ENCODE measurements at regions not wholly inside any gene's neighbourhood (a gene's known extent, or its start where the extent isn't known, plus 50 kb on each side); places are given as distances from the start of the nearest gene placed in this dataset.

DNA sequence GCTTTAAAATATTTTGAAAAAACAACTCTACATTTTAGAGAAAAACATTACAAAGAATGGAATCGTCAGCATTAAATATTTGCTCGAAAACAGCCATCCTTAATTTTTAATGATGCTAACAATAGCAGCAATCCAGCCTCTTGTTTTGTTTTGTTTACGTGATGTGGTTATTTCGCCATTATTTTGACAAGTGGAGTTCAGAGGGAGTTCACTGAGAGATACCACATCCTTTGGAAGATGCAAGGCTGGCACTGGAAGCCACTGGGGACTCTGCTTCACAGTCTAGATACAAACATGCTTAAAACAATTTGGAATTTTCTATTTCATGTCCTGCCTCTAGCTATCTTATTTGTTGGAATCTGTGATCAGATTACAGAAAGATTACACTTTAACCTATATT is 556.3 kb downstream of the PCDH17 start:
- no peak for TF ChIP-seq ZNF462 (CRISPR knock-in tag; IDR thresholded peaks at IDR 0.05)
- no peak for TF ChIP-seq CREB1 (CRISPR knock-in tag; IDR thresholded peaks at IDR 0.05; ENCODE audit: low read depth)
- TF ChIP-seq, protein P1, sequence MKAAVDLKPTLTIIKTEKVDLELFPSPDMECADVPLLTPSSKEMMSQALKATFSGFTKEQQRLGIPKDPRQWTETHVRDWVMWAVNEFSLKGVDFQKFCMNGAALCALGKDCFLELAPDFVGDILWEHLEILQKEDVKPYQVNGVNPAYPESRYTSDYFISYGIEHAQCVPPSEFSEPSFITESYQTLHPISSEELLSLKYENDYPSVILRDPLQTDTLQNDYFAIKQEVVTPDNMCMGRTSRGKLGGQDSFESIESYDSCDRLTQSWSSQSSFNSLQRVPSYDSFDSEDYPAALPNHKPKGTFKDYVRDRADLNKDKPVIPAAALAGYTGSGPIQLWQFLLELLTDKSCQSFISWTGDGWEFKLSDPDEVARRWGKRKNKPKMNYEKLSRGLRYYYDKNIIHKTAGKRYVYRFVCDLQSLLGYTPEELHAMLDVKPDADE (IDR thresholded peaks at IDR 0.05), result no peak
- no peak overlapping the region for H3K4me3 Mint-ChIP-seq
- Histone ChIP-seq H2AFZ (no peak overlapping the region), H3K4me2 (no peak overlapping the region), H3K27me3 (ENCODE audit: insufficient read depth) (no peaks in the 10 kb centered on the region), H4K20me1 (replicated peaks; ENCODE audit: insufficient read depth) (no peaks in the 10 kb centered on the region), H3K79me2 (replicated peaks; ENCODE audit: insufficient read depth) (no peaks in the 10 kb centered on the region), H3F3A (replicated peaks; ENCODE audit: low read depth) (no peaks in the 10 kb centered on the region), H3K9me2 (ENCODE audit: insufficient read depth) (no peaks in the 10 kb centered on the region; the same call in 1 of the 2 replicates), H3K27ac (ENCODE audit: low read depth) (no peak overlapping the region), H3K4me3 (no peak overlapping the region), H3K4me1 (ENCODE audit: insufficient read depth) (no peaks in the 10 kb centered on the region), H3K36me3 (ENCODE audit: insufficient read depth) (no peaks in the 10 kb centered on the region)
- no peaks in the 10 kb centered on the region for H3K4me1 Mint-ChIP-seq
- no peak for ATAC-seq
- H3K9me3 Mint-ChIP-seq, result no peaks in the 10 kb centered on the region; the same call in 2 of the 3 replicates
- no peak for DNase-seq (ENCODE audit: low spot score)
- H3K27ac Mint-ChIP-seq, result no peak overlapping the region
- no peaks in the 10 kb centered on the region for H3K36me3 Mint-ChIP-seq (ENCODE audit: low read depth)
- H3K27me3 Mint-ChIP-seq (ENCODE audit: insufficient read depth, low read depth, poor library complexity), result no peaks in the 10 kb centered on the region

DNA sequence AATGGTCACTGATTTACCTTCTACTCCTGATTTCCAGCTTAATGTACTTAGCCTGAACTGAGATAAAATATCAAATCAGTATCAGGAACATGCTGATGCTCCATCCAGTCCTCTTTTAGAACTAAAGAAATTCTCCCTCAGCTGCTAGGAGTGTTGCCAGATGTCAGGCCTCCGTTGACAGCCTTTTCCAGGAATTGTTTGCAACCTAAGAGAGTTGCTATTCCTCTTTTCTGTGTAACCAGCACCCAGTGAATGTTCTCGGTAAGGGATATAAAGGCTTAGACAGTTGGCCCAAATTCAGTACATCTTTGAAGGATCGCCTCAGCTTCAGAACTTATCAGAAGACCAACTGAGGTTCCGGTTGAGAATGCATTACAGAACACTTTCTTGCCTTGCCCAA is 559.0 kb downstream of the PCDH17 start:
- Mint-ChIP-seq H3K36me3 (ENCODE audit: low read depth) (no peaks in the 10 kb centered on the region), H3K4me1 (no peaks in the 10 kb centered on the region), H3K9me3 (no peaks in the 10 kb centered on the region), H3K4me3 (no peak overlapping the region), H3K27me3 (ENCODE audit: insufficient read depth, low read depth, poor library complexity) (no peaks in the 10 kb centered on the region), H3K27ac (no peak overlapping the region)
- ATAC-seq (no peak), DNase-seq (ENCODE audit: low spot score) (no peak)
- H3K4me1 ChIP-seq (ENCODE audit: insufficient read depth), result no peaks in the 10 kb centered on the region
- no peaks in the 10 kb centered on the region for H3F3A ChIP-seq (replicated peaks; ENCODE audit: low read depth)
- H3K27ac ChIP-seq (ENCODE audit: low read depth), result no peak overlapping the region
- H3K4me2 ChIP-seq, result no peak overlapping the region
- no peaks in the 10 kb centered on the region for H3K79me2 ChIP-seq (replicated peaks; ENCODE audit: insufficient read depth)
- H4K20me1 ChIP-seq (replicated peaks; ENCODE audit: insufficient read depth), result no peaks in the 10 kb centered on the region
- H2AFZ ChIP-seq, result 0 out of 2 replicates have a peak overlapping the region, but pooled peaks have one; percentile 9
- H3K4me3 ChIP-seq, result no peak overlapping the region
- H3K9me2 ChIP-seq (ENCODE audit: insufficient read depth), result no peaks in the 10 kb centered on the region
- H3K27me3 ChIP-seq (ENCODE audit: insufficient read depth), result no peaks in the 10 kb centered on the region
- H3K36me3 ChIP-seq (ENCODE audit: insufficient read depth), result no peaks in the 10 kb centered on the region
- no peak for TF ChIP-seq EZH2 (IDR thresholded peaks at IDR 0.05; ENCODE audit: low read depth, unreplicated experiment)
- no peak for TF ChIP-seq ZNF462 (CRISPR knock-in tag; IDR thresholded peaks at IDR 0.05)
- no peak for TF ChIP-seq ZNF114 (CRISPR knock-in tag; IDR thresholded peaks at IDR 0.05)
- TF ChIP-seq JUNB (IDR thresholded peaks at IDR 0.05; ENCODE audit: unreplicated experiment), result no peak

Data from GM23338 (cell line).